H9 (cell line): ENCODE measurements at regions not wholly inside any gene's neighbourhood (a gene's known extent, or its start where the extent isn't known, plus 50 kb on each side); places are given as distances from the start of the nearest gene placed in this dataset.

ENCODE experiments used
- DNase-seq: peaks from one replicate; pipeline ENCODE4 v3.0.0-alpha.2; 2017
- H2AFZ ChIP-seq: one replicate; pipeline ENCODE4 v1.6.1; 2013; ENCODE audit warnings: mild to moderate bottlenecking, low read length, control low read depth, moderate library complexity
- H2AK5ac ChIP-seq: 2 replicates; pipeline ENCODE4 v1.6.1; 2013; ENCODE audit warnings: low read length, control low read depth, mixed read lengths; ENCODE audit not compliant: insufficient read length
- H2BK120ac ChIP-seq: one replicate; pipeline ENCODE4 v1.6.1; 2013; ENCODE audit warnings: low read depth, mild to moderate bottlenecking, low read length, control low read depth, inconsistent platforms; ENCODE audit not compliant: poor library complexity, severe bottlenecking
- H2BK12ac ChIP-seq: 2 replicates; pipeline ENCODE4 v1.6.1; 2013; ENCODE audit warnings: low read length, control low read depth, mixed read lengths, low read depth; ENCODE audit not compliant: insufficient read length
- H2BK15ac ChIP-seq: 2 replicates; pipeline ENCODE4 v1.6.1; 2013; ENCODE audit warnings: low read depth, low read length, control low read depth
- H2BK20ac ChIP-seq: one replicate; pipeline ENCODE4 v1.6.1; 2013; ENCODE audit warnings: low read depth, mild to moderate bottlenecking, low read length, control low read depth, inconsistent platforms; ENCODE audit not compliant: poor library complexity, severe bottlenecking
- H2BK5ac ChIP-seq: 2 replicates; pipeline ENCODE4 v1.6.1; 2013; ENCODE audit warnings: low read length, control low read depth, mixed read lengths; ENCODE audit not compliant: insufficient read length
- H3K14ac ChIP-seq: 2 replicates; pipeline ENCODE4 v1.6.1; 2013; ENCODE audit warnings: low read length, control low read depth; ENCODE audit not compliant: insufficient read depth
- H3K18ac ChIP-seq: 2 replicates; pipeline ENCODE4 v1.6.1; 2013; ENCODE audit warnings: low read depth, mild to moderate bottlenecking, mixed read lengths, low read length, control low read depth; ENCODE audit not compliant: insufficient read length
- H3K23ac ChIP-seq: 2 replicates; pipeline ENCODE4 v1.6.1; 2013; ENCODE audit warnings: low read length, control low read depth, mixed read lengths, low read depth; ENCODE audit not compliant: insufficient read length
- H3K23me2 ChIP-seq: 2 replicates; pipeline ENCODE4 v1.6.1; 2013; ENCODE audit warnings: low read depth, mild to moderate bottlenecking, mixed read lengths, low read length, control low read depth; ENCODE audit not compliant: insufficient read length, poor library complexity, severe bottlenecking
- H3K27ac ChIP-seq: 2 replicates; pipeline ENCODE4 v1.5.1; 2013; ENCODE audit warnings: low read length, control low read depth, mixed read lengths, low read depth; ENCODE audit not compliant: insufficient read length
- H3K27me3 ChIP-seq: 2 replicates; pipeline ENCODE4 v1.6.1; 2013; ENCODE audit warnings: low read length, control low read depth, inconsistent platforms; ENCODE audit not compliant: insufficient read depth
- H3K4ac ChIP-seq: 2 replicates; pipeline ENCODE4 v1.6.1; 2013; ENCODE audit warnings: low read depth, mild to moderate bottlenecking, control low read depth, inconsistent platforms, low read length, moderate library complexity
- H3K4me1 ChIP-seq: 2 replicates; pipeline ENCODE4 v1.6.1; 2013; ENCODE audit warnings: low read length, control low read depth, inconsistent platforms; ENCODE audit not compliant: insufficient read depth
- H3K4me2 ChIP-seq: 2 replicates; pipeline ENCODE4 v1.6.1; 2013; ENCODE audit warnings: low read length, control low read depth, mixed read lengths; ENCODE audit not compliant: insufficient read length, insufficient read depth
- H3K56ac ChIP-seq: 2 replicates; pipeline ENCODE4 v1.6.1; 2013; ENCODE audit warnings: low read depth, mild to moderate bottlenecking, mixed read lengths, low read length, control low read depth; ENCODE audit not compliant: insufficient read length
- H3K79me1 ChIP-seq: 2 replicates; pipeline ENCODE4 v1.6.1; 2013; ENCODE audit warnings: low read depth, mild to moderate bottlenecking, moderate library complexity, low read length, control low read depth, inconsistent platforms; ENCODE audit not compliant: insufficient read depth, poor library complexity, severe bottlenecking
- H3K79me2 ChIP-seq: 2 replicates; pipeline ENCODE4 v1.6.1; 2013; ENCODE audit warnings: low read length, control low read depth, inconsistent platforms; ENCODE audit not compliant: insufficient read depth
- H3K9ac ChIP-seq: 2 replicates; pipeline ENCODE4 v1.6.1; 2013; ENCODE audit warnings: low read length, control low read depth, mixed read lengths; ENCODE audit not compliant: insufficient read length; ENCODE audit errors: extremely low read depth
- H3K9me3 ChIP-seq: one replicate; pipeline ENCODE4 v1.6.1; 2013; ENCODE audit warnings: low read depth, low read length, inconsistent platforms; ENCODE audit not compliant: control insufficient read depth
- H3T11ph ChIP-seq: one replicate; pipeline ENCODE4 v1.6.1; 2013; ENCODE audit warnings: mild to moderate bottlenecking, low read length, control low read depth, inconsistent platforms
- H4K20me1 ChIP-seq: one replicate; pipeline ENCODE4 v1.6.1; 2013; ENCODE audit not compliant: control insufficient read depth, insufficient read length, insufficient read depth
- H4K5ac ChIP-seq: 2 replicates; pipeline ENCODE4 v1.6.1; 2013; ENCODE audit warnings: low read depth, mild to moderate bottlenecking, mixed read lengths, low read length, control low read depth; ENCODE audit not compliant: insufficient read length
- H4K8ac ChIP-seq: replicated peaks from 2 replicates; pipeline ENCODE4 v1.6.1; 2013; ENCODE audit warnings: low read length, control low read depth, mixed read lengths, low read depth; ENCODE audit not compliant: insufficient read length
- H4K91ac ChIP-seq: 2 replicates; pipeline ENCODE4 v1.6.1; 2013; ENCODE audit warnings: low read depth, mild to moderate bottlenecking, moderate library complexity, mixed read lengths, low read length, control low read depth; ENCODE audit not compliant: insufficient read length
- H3K27ac Mint-ChIP-seq, 3 experiments: 2 replicates in 2 of 3; 3 replicates in 1 of 3; pipeline ENCODE4 v1.8.0; 2020 to 2021; ENCODE audit warnings: mixed read lengths in 3 of 3, mild to moderate bottlenecking in 1 of 3, moderate library complexity in 1 of 3
- H3K27me3 Mint-ChIP-seq: 2 replicates; pipeline ENCODE4 v1.8.0; 2021; ENCODE audit warnings: low read depth, mild to moderate bottlenecking, moderate library complexity, mixed read lengths
- H3K36me3 Mint-ChIP-seq, 3 experiments: 2 replicates in 2 of 3; 3 replicates in 1 of 3; pipeline ENCODE4 v1.8.0; 2020 to 2021; ENCODE audit warnings: low read depth in 3 of 3, mixed read lengths in 3 of 3; ENCODE audit not compliant: insufficient read depth in 1 of 3
- H3K4me1 Mint-ChIP-seq, 2 experiments: 2 replicates each; pipeline ENCODE4 v1.8.0; 2020; ENCODE audit warnings: mixed read lengths in 2 of 2
- H3K4me3 Mint-ChIP-seq, 2 experiments: 2 replicates in 1 of 2; 3 replicates in 1 of 2; pipeline ENCODE4 v1.8.0; 2020 to 2021; ENCODE audit warnings: mild to moderate bottlenecking in 2 of 2, mixed read lengths in 2 of 2, moderate library complexity in 1 of 2
- H3K9me3 Mint-ChIP-seq, 2 experiments: 2 replicates in 1 of 2; 3 replicates in 1 of 2; pipeline ENCODE4 v1.8.0; 2020; ENCODE audit warnings: mild to moderate bottlenecking in 2 of 2, mixed read lengths in 2 of 2, moderate library complexity in 1 of 2
- WGBS: extraction: QIAGEN DNeasy Blood & Tissue Kit; methylation state at CpG from one replicate; pipeline ENCODE4 v1.1.7; 2013; ENCODE audit warnings: missing lambda C conversion rate, low lambda C conversion rate, mixed read lengths; ENCODE audit not compliant: insufficient read length; ENCODE audit errors: extremely low coverage; 5-methylcytosine and 5-hydroxymethylcytosine counted together
- TF ChIP-seq, protein P1 (sequence below): fragments of 200-600 bp; sonication (generic); conservative IDR thresholded peaks from 3 replicates; pipeline ENCODE4 v1.8.0; 2021; ENCODE audit warnings: antibody characterized with exemption, mild to moderate bottlenecking

DNA sequence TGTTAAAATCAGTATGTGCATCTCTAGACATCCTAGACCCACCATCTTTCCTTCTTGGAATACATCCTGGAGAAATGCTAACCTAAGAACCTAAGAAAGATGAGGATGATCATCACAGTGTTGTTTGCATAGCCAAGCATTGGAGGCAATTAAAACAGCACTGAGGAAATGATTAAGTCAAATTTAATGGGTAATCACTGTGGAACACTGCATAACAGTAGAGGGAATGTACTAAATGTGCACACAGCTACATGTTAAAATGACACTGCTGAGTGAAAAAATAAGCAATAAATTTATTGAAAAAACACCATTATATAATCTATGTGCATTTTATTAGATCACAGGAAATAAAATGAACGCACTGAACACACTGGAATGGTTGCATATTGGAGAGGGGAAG is 987.1 kb upstream of the SEL1L start:
- Histone ChIP-seq H4K20me1 (no peaks in the 10 kb centered on the region), H2BK120ac (no peak overlapping the region), H3K23ac (no peak overlapping the region), H3T11ph (no peak overlapping the region), H3K56ac (no peak overlapping the region), H3K23me2 (no peaks in the 10 kb centered on the region), H3K79me1 (no peaks in the 10 kb centered on the region), H3K27me3 (no peaks in the 10 kb centered on the region), H3K27ac (no peak overlapping the region), H4K91ac (no peak overlapping the region), H3K4me2 (no peak overlapping the region), H3K9ac (no peak overlapping the region), H3K18ac (no peak overlapping the region), H3K4me1 (no peaks in the 10 kb centered on the region), H2BK15ac (no peak overlapping the region), H4K5ac (no peak overlapping the region), H3K4ac (no peak overlapping the region), H2BK5ac (no peak overlapping the region), H2BK12ac (no peak overlapping the region), H2BK20ac (no peak overlapping the region), H3K79me2 (no peaks in the 10 kb centered on the region), H4K8ac (no peak overlapping the region), H2AFZ (no peak overlapping the region), H2AK5ac (no peak overlapping the region), H3K9me3 (no peaks in the 10 kb centered on the region), H3K14ac (no peak overlapping the region)
- TF ChIP-seq, protein P1, sequence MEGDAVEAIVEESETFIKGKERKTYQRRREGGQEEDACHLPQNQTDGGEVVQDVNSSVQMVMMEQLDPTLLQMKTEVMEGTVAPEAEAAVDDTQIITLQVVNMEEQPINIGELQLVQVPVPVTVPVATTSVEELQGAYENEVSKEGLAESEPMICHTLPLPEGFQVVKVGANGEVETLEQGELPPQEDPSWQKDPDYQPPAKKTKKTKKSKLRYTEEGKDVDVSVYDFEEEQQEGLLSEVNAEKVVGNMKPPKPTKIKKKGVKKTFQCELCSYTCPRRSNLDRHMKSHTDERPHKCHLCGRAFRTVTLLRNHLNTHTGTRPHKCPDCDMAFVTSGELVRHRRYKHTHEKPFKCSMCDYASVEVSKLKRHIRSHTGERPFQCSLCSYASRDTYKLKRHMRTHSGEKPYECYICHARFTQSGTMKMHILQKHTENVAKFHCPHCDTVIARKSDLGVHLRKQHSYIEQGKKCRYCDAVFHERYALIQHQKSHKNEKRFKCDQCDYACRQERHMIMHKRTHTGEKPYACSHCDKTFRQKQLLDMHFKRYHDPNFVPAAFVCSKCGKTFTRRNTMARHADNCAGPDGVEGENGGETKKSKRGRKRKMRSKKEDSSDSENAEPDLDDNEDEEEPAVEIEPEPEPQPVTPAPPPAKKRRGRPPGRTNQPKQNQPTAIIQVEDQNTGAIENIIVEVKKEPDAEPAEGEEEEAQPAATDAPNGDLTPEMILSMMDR: no peak
- Mint-ChIP-seq H3K36me3 (peaks cover 0 to 8% (median 0%) of the 10 kb centered on the region in 3 experiments; a peak in 2 of 7 replicates), H3K4me1 (no peaks in the 10 kb centered on the region), H3K4me3 (no peak overlapping the region), H3K27me3 (no peaks in the 10 kb centered on the region), H3K27ac (no peak overlapping the region), H3K9me3 (peaks cover 3% of the 10 kb centered on the region in 2 experiments; a peak in 3 of 5 replicates)
- no CpG with 5 or more reads among the region's 1 CpG for WGBS
- DNase-seq: no peak
